ENCODE measurements at regions not wholly inside any gene's neighbourhood (a gene's known extent, or its start where the extent isn't known, plus 50 kb on each side); places are given as distances from the start of the nearest gene placed in this dataset.

DNA sequence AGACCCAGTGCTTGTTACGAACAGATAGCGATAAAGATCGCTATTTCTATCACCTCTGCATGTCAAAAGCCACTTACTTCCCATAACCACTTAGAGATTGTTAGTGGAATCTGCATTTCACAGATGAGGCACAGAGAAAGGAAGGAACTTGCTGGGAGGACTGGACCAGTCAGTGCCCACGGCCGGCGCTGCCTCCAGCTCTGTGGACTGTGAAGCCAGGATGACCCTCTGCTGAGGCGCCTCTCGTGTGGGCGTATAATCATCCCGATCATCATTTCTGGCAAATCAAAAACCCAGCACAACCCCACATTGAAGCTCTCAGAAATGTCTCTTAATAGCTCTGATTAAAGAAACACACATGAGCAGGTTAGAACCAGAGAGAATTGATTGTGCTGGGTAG lies 61.5 kb upstream of the ADRA2C start:
- DNase-seq (ENCODE audit: extremely low spot score): no peak
- ChIA-PET CTCF (no interaction called here), POLR2A (no interaction called here)
- no peak for TF ChIP-seq CTCF (IDR thresholded peaks at IDR 0.05; ENCODE audit: control extremely low read depth, extremely low read depth, low read depth, missing control alignments)

GRCh38 chr4:3703677-3704521 lies 62.3 kb upstream of the ADRA2C start:
- no peak for DNase-seq (ENCODE audit: extremely low spot score)
- CTCF ChIA-PET: no interaction called here
- no peak for TF ChIP-seq CTCF (IDR thresholded peaks at IDR 0.05; ENCODE audit: control extremely low read depth, extremely low read depth, low read depth, missing control alignments)
- POLR2A ChIA-PET: no interaction called here

DNA sequence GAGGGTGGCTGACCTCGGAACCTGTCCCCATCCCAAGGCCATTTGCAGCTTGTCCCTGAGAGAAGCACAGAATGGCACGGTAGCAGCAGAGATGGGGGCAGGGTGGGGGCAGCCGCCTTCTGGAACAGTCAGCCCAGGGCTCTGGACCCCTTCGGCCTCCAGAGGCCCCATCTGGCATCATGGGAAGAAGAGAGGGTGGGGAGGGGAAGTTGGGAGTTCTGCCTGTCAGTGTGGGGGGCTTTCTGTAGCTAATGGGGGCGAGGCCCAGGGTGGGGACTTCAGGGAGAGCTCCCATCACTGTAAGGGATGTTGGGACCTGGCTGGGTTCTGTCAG lies 62.9 kb upstream of the ADRA2C start:
- DNase-seq (ENCODE audit: extremely low spot score): no peak
- no peak for TF ChIP-seq CTCF (IDR thresholded peaks at IDR 0.05; ENCODE audit: control extremely low read depth, extremely low read depth, low read depth, missing control alignments)
- POLR2A ChIA-PET: no interaction called here
- CTCF ChIA-PET: no interaction called here

- TF ChIP-seq CTCF (IDR thresholded peaks at IDR 0.05; ENCODE audit: control extremely low read depth, extremely low read depth, low read depth, missing control alignments): no peak
- CTCF ChIA-PET: no interaction called here
- POLR2A ChIA-PET: no interaction called here
- no peak for DNase-seq (ENCODE audit: extremely low spot score)
These were observed 63.5 kb upstream of the ADRA2C start for GRCh38 chr4:3702561-3703221.

GRCh38 chr4:3701736-3702560 lies 64.2 kb upstream of the ADRA2C start:
- ChIA-PET CTCF (no interaction called here), POLR2A (no interaction called here)
- no peak for TF ChIP-seq CTCF (IDR thresholded peaks at IDR 0.05; ENCODE audit: control extremely low read depth, extremely low read depth, low read depth, missing control alignments)
- no peak for DNase-seq (ENCODE audit: extremely low spot score)

DNA sequence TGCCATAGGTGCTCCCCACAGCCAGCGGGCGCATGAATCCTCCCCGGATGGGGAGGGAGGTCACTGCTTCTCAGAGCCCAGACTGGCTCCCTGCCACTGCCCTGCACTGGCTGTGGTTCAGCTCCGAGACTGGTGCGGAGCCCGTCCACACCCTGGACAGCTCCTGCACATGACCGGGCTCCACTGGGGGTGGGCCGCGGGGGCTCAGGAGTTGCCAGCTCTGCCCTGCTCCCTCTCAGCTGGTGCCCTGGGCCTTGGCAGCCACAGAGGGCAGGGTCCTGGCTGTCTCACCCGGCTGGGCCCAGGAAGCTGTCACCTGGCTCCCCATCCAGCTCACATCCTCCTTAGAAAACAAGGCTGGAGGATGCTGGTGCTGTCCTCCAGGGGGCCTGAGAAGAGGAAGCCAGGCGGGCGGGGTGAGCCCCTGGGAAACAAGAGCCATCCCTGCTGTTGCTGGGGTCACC lies 64.9 kb upstream of the ADRA2C start:
- DNase-seq (ENCODE audit: extremely low spot score): no peak
- CTCF ChIA-PET: no interaction called here
- no peak for TF ChIP-seq CTCF (IDR thresholded peaks at IDR 0.05; ENCODE audit: control extremely low read depth, extremely low read depth, low read depth, missing control alignments)
- POLR2A ChIA-PET: no interaction called here
